IMR-90 (cell line): ENCODE measurements at regions not wholly inside any gene's neighbourhood (a gene's known extent, or its start where the extent isn't known, plus 50 kb on each side); places are given as distances from the start of the nearest gene placed in this dataset.

Experiments
- ATAC-seq: fragments of 200-7000 bp; cut with Tn5 transposase; 2 replicates; pipeline ENCODE4 v1.9.1; 2020; ENCODE audit warnings: low read depth, mild to moderate bottlenecking, moderate library complexity
- BruUV-seq: library from RNA; stranded (reverse); fragments of 400-500 nt; replicated peaks from 2 replicates; lab custom pipeline; 2021; lab: Mats Ljungman, UMichigan
- CTCF ChIA-PET: fragments of 300-600 bp; formaldehyde crosslinking; extraction: SDS; loops from one replicate; lab custom pipeline; 2021; ENCODE audit warnings: antibody characterized with exemption; lab: Yijun Ruan, JAX
- POLR2A ChIA-PET: fragments of 300-600 bp; sonication (Branson Sonifier 250); formaldehyde crosslinking; loops from one replicate; lab custom pipeline; 2022; ENCODE audit warnings: antibody characterized with exemption; ENCODE audit not compliant: unreplicated experiment; lab: Charles Lee
- DNase-seq: peaks from one replicate; pipeline ENCODE4 v3.0.0; 2013
- H2AFZ ChIP-seq: replicated peaks from 2 replicates; pipeline ENCODE3; 2013; ENCODE audit warnings: low read length, mild to moderate bottlenecking; ENCODE audit not compliant: poor library complexity
- H2AK5ac ChIP-seq: 2 replicates; pipeline ENCODE4 v1.6.1; 2013; ENCODE audit warnings: low read depth, low read length, inconsistent platforms
- H2AK9ac ChIP-seq: replicated peaks from 2 replicates; pipeline ENCODE3; 2013; ENCODE audit warnings: mild to moderate bottlenecking, low read depth, low read length, moderate library complexity; ENCODE audit not compliant: poor library complexity
- H2BK120ac ChIP-seq: 2 replicates; pipeline ENCODE4 v1.6.1; 2013; ENCODE audit warnings: low read depth, low read length, inconsistent platforms
- H2BK15ac ChIP-seq: 3 replicates; pipeline ENCODE4 v1.6.1; 2013; ENCODE audit warnings: low read depth, low read length, inconsistent platforms
- H2BK20ac ChIP-seq: 2 replicates; pipeline ENCODE4 v1.6.1; 2013; ENCODE audit warnings: low read depth, mild to moderate bottlenecking, inconsistent platforms, low read length, moderate library complexity
- H2BK5ac ChIP-seq: 2 replicates; pipeline ENCODE4 v1.6.1; 2013; ENCODE audit warnings: mild to moderate bottlenecking, low read depth, low read length, inconsistent platforms; ENCODE audit not compliant: poor library complexity, severe bottlenecking
- H3K14ac ChIP-seq: replicated peaks from 2 replicates; pipeline ENCODE4 v1.6.1; 2013; ENCODE audit warnings: low read depth, low read length, inconsistent platforms
- H3K18ac ChIP-seq: 2 replicates; pipeline ENCODE4 v1.6.1; 2013; ENCODE audit warnings: low read depth, low read length, control low read depth
- H3K23ac ChIP-seq: 2 replicates; pipeline ENCODE4 v1.6.1; 2013; ENCODE audit warnings: low read depth, low read length, inconsistent platforms
- H3K27ac ChIP-seq: 2 replicates; pipeline ENCODE4 v1.5.1; 2013; ENCODE audit warnings: mild to moderate bottlenecking, control low read depth, low read length; ENCODE audit not compliant: insufficient read depth
- H3K27me3 ChIP-seq: 2 replicates; pipeline ENCODE4 v1.6.1; 2013; ENCODE audit warnings: low read length; ENCODE audit not compliant: control insufficient read depth, insufficient read depth
- H3K36me3 ChIP-seq: 2 replicates; pipeline ENCODE4 v1.6.1; 2013; ENCODE audit warnings: low read length, mixed read lengths; ENCODE audit not compliant: control insufficient read depth, insufficient read depth
- H3K4ac ChIP-seq: 2 replicates; pipeline ENCODE4 v1.6.1; 2013; ENCODE audit warnings: low read depth, low read length, inconsistent platforms
- H3K4me1 ChIP-seq: 2 replicates; pipeline ENCODE4 v1.6.1; 2013; ENCODE audit warnings: low read length, mixed read lengths; ENCODE audit not compliant: control insufficient read depth, insufficient read depth
- H3K4me2 ChIP-seq: 2 replicates; pipeline ENCODE4 v1.6.1; 2013; ENCODE audit warnings: low read depth, mild to moderate bottlenecking, control low read depth, low read length, moderate library complexity
- H3K4me3 ChIP-seq: 2 replicates; pipeline ENCODE4 v1.5.1; 2013; ENCODE audit warnings: low read depth, mild to moderate bottlenecking, control low read depth, low read length, moderate library complexity; ENCODE audit not compliant: insufficient read depth
- H3K56ac ChIP-seq: 2 replicates; pipeline ENCODE4 v1.6.1; 2013; ENCODE audit warnings: low read length, inconsistent platforms; ENCODE audit not compliant: insufficient read depth; ENCODE audit errors: extremely low read depth
- H3K79me1 ChIP-seq, 2 experiments: 2 replicates each; pipeline ENCODE4 v1.6.1; 2013; ENCODE audit warnings: low read length in 2 of 2, inconsistent platforms in 1 of 2, low read depth in 1 of 2
- H3K9ac ChIP-seq: 2 replicates; pipeline ENCODE4 v1.6.1; 2013; ENCODE audit warnings: low read depth, low read length, control low read depth
- H3K9me1 ChIP-seq: 2 replicates; pipeline ENCODE4 v1.6.1; 2013; ENCODE audit warnings: low read length, inconsistent platforms; ENCODE audit not compliant: insufficient read depth
- H3K9me3 ChIP-seq: 2 replicates; pipeline ENCODE4 v1.6.1; 2013; ENCODE audit warnings: low read length; ENCODE audit not compliant: control insufficient read depth, insufficient read depth
- H4K20me1 ChIP-seq: 2 replicates; pipeline ENCODE4 v1.6.1; 2013; ENCODE audit warnings: low read length, inconsistent platforms; ENCODE audit not compliant: insufficient read depth
- H4K5ac ChIP-seq: 2 replicates; pipeline ENCODE4 v1.6.1; 2013; ENCODE audit warnings: mild to moderate bottlenecking, low read depth, low read length, control low read depth
- H4K8ac ChIP-seq, 2 experiments: 2 replicates each; pipeline ENCODE4 v1.6.1; 2013; ENCODE audit warnings: low read depth in 2 of 2, low read length in 2 of 2, control low read depth in 1 of 2, inconsistent platforms in 1 of 2
- H4K91ac ChIP-seq: 2 replicates; pipeline ENCODE4 v1.6.1; 2013; ENCODE audit warnings: low read depth, low read length, inconsistent platforms; ENCODE audit not compliant: insufficient read depth
- CEBPB ChIP-seq: IDR thresholded peaks from 2 replicates; pipeline ENCODE4 v1.6.1; 2012; ENCODE audit warnings: low read depth, low read length, improper control_type of control experiment
- MAZ ChIP-seq: IDR thresholded peaks from 2 replicates; pipeline ENCODE4 v1.6.1; 2012; ENCODE audit warnings: low read depth, mild to moderate bottlenecking, low read length, improper control_type of control experiment, moderate library complexity, borderline replicate concordance
- MXI1 ChIP-seq: IDR thresholded peaks from 2 replicates; pipeline ENCODE4 v1.6.1; 2012; ENCODE audit warnings: low read depth, mild to moderate bottlenecking, low read length, moderate library complexity, borderline replicate concordance
- NFE2L2 ChIP-seq: fragments of 150-350 bp; IDR thresholded peaks from 2 replicates; pipeline ENCODE4 v1.6.1; 2016; ENCODE audit warnings: low read depth, mild to moderate bottlenecking, low read length
- POLR2A ChIP-seq: IDR thresholded peaks from 2 replicates; pipeline ENCODE4 v1.6.1; 2012; ENCODE audit warnings: mild to moderate bottlenecking, low read depth, low read length
- RAD21 ChIP-seq: IDR thresholded peaks from 2 replicates; pipeline ENCODE4 v1.6.1; 2012; ENCODE audit warnings: low read length, improper control_type of control experiment
- WGBS, 2 experiments: methylation state at CpG; one replicate each; pipeline versions ENCODE4 v1.1.5 to v1.1.7; 2013; ENCODE audit warnings: missing lambda C conversion rate in 2 of 2; ENCODE audit not compliant: insufficient read length in 1 of 2; ENCODE audit errors: extremely low coverage in 2 of 2; 5-methylcytosine and 5-hydroxymethylcytosine counted together
- dilution Hi-C: fragments of 300-500 bp; cut with HindIII; formaldehyde crosslinking; loops from one replicate; pipeline ENCODE4 v1.14.3; 2018; ENCODE audit warnings: low sequenced_read_pairs; ENCODE audit not compliant: unreplicated experiment
- in situ Hi-C: fragments of 300-500 bp; cut with MboI; formaldehyde crosslinking; loops from 3 replicates; pipeline ENCODE4 v1.14.3; 2019; ENCODE audit warnings: low sequenced_read_pairs, inconsistent platforms, mixed read lengths
- intact Hi-C: fragments of 100-400 bp; cut with micrococcal nuclease; formaldehyde crosslinking; loops from 2 replicates; pipeline ENCODE4 v1.10.0; 2022
- TF ChIP-seq, protein P1 (sequence below): conservative IDR thresholded peaks from 2 replicates; pipeline ENCODE4 v1.5.1; 2012; ENCODE audit warnings: mild to moderate bottlenecking, low read depth, low read length, improper control_type of control experiment

DNA sequence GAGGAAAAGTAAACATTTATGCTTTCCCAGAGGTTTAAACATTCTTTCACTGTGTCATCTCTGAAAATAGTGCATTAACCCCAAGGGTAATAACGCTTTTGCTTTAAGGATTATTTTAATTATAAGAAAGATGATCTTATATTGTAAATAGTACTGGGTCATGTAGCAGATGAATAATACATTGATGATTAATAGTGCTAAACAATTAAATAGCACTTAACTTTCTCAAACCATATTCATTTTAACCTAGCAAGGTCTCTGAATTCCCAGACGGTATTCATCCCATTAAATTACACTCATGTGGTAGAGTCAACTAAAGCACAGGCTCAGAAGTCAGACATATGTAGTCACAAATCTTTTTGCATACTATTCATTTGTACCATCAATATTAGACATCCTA is 115.6 kb upstream of the FAR2 start:
- WGBS, 2 experiments, result no CpG with 5 or more reads among the region's 2 CpGs
- Histone ChIP-seq H4K20me1 (no peaks in the 10 kb centered on the region), H2BK15ac (no peak overlapping the region), H3K9me1 (no peaks in the 10 kb centered on the region), H3K27me3 (no peaks in the 10 kb centered on the region), H2AK5ac (no peak overlapping the region), H2BK20ac (no peak overlapping the region), H3K36me3 (no peaks in the 10 kb centered on the region), H3K23ac (no peak overlapping the region), H2BK5ac (no peak overlapping the region), H3K79me1 (no peaks in the 10 kb centered on the region), H2BK120ac (no peak overlapping the region), H3K4ac (no peak overlapping the region), H2AK9ac (no peak overlapping the region), H4K8ac (no peak overlapping the region), H3K4me3 (no peak overlapping the region), H3K4me1 (peaks cover 3% of the 10 kb centered on the region; the same call in 1 of the 2 replicates), H4K5ac (no peak overlapping the region), H3K27ac (no peak overlapping the region), H3K14ac (no peak overlapping the region), H4K91ac (no peak overlapping the region), H3K4me2 (no peak overlapping the region), H3K9ac (no peak overlapping the region), H3K9me3 (no peaks in the 10 kb centered on the region), H3K56ac (no peak overlapping the region), H2AFZ (no peak overlapping the region), H3K18ac (no peak overlapping the region)
- DNase-seq (no peak), ATAC-seq (peak; percentile 44; the same call in 1 of the 2 replicates)
- intact Hi-C loops, result no loop called here
- BruUV-seq, result no TSS peak
- dilution Hi-C loops, result no loop called here
- CTCF ChIA-PET, result no interaction called here
- TF ChIP-seq POLR2A (no peak), MXI1 (no peak), RAD21 (no peak), NFE2L2 (no peak), CEBPB (no peak), MAZ (no peak)
- TF ChIP-seq, protein P1, sequence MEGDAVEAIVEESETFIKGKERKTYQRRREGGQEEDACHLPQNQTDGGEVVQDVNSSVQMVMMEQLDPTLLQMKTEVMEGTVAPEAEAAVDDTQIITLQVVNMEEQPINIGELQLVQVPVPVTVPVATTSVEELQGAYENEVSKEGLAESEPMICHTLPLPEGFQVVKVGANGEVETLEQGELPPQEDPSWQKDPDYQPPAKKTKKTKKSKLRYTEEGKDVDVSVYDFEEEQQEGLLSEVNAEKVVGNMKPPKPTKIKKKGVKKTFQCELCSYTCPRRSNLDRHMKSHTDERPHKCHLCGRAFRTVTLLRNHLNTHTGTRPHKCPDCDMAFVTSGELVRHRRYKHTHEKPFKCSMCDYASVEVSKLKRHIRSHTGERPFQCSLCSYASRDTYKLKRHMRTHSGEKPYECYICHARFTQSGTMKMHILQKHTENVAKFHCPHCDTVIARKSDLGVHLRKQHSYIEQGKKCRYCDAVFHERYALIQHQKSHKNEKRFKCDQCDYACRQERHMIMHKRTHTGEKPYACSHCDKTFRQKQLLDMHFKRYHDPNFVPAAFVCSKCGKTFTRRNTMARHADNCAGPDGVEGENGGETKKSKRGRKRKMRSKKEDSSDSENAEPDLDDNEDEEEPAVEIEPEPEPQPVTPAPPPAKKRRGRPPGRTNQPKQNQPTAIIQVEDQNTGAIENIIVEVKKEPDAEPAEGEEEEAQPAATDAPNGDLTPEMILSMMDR, result no peak
- POLR2A ChIA-PET, result no interaction called here
- in situ Hi-C loops, result no loop called here
